ENCODE measurements at regions not wholly inside any gene's neighbourhood (a gene's known extent, or its start where the extent isn't known, plus 50 kb on each side); places are given as distances from the start of the nearest gene placed in this dataset.

DNA sequence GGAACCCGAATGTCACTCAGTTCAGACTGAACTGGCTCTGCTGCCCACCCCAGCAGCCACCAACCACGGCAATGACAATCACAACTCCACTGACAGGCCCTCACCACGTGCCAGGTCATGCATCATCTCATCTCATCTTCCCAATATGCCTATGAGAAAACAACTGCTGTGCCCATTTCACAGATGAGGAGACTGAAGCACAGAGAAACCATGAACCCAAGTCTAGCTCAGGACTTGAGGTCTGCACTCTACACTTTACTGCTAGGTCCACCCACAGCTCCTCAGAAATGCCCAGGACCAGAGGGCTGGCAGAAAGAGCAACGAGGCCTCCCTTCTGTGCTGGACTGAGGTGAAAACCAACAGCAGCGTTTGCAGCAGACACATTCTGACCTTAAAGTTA, 99.2 kb upstream of the LINGO1 start:
- Histone ChIP-seq H3K27me3 (ENCODE audit: control insufficient read depth, insufficient read depth, low read length) (no peaks in the 10 kb centered on the region), H3K4me3 (ENCODE audit: low read depth in 2 of 2, low read length in 2 of 2) (no peak overlapping the region), H3K4me1 (ENCODE audit: control insufficient read depth, insufficient read depth, low read length) (no peaks in the 10 kb centered on the region), H3K9me3 (ENCODE audit: control insufficient read depth, insufficient read depth, low read depth, low read length) (no peaks in the 10 kb centered on the region), H3K27ac (ENCODE audit: low read length) (no peak overlapping the region), H3K36me3 (ENCODE audit: control insufficient read depth, insufficient read depth, low read length) (no peaks in the 10 kb centered on the region)
- in situ Hi-C loops (cut with HindIII; ENCODE audit: low pct_unique_long_range_greater_than_20kb, low sequenced_read_pairs) (no loop called here), intact Hi-C loops (cut with micrococcal nuclease; ENCODE audit: unreplicated experiment) (no loop called here)
- DNase-seq (ENCODE audit: low read depth, low spot score) (no peak), ATAC-seq (no peak)
- CTCF ChIA-PET, result no interaction called here
- TF ChIP-seq, protein P1, sequence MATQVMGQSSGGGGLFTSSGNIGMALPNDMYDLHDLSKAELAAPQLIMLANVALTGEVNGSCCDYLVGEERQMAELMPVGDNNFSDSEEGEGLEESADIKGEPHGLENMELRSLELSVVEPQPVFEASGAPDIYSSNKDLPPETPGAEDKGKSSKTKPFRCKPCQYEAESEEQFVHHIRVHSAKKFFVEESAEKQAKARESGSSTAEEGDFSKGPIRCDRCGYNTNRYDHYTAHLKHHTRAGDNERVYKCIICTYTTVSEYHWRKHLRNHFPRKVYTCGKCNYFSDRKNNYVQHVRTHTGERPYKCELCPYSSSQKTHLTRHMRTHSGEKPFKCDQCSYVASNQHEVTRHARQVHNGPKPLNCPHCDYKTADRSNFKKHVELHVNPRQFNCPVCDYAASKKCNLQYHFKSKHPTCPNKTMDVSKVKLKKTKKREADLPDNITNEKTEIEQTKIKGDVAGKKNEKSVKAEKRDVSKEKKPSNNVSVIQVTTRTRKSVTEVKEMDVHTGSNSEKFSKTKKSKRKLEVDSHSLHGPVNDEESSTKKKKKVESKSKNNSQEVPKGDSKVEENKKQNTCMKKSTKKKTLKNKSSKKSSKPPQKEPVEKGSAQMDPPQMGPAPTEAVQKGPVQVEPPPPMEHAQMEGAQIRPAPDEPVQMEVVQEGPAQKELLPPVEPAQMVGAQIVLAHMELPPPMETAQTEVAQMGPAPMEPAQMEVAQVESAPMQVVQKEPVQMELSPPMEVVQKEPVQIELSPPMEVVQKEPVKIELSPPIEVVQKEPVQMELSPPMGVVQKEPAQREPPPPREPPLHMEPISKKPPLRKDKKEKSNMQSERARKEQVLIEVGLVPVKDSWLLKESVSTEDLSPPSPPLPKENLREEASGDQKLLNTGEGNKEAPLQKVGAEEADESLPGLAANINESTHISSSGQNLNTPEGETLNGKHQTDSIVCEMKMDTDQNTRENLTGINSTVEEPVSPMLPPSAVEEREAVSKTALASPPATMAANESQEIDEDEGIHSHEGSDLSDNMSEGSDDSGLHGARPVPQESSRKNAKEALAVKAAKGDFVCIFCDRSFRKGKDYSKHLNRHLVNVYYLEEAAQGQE (IDR thresholded peaks at IDR 0.05; ENCODE audit: insufficient read depth in 1 of 2, low read depth in 2 of 2, low read length in 1 of 2), result no peak
- no peak for TF ChIP-seq TCF7L2 (IDR thresholded peaks at IDR 0.05; ENCODE audit: low read depth, low read length)
- TF ChIP-seq, protein P2, sequence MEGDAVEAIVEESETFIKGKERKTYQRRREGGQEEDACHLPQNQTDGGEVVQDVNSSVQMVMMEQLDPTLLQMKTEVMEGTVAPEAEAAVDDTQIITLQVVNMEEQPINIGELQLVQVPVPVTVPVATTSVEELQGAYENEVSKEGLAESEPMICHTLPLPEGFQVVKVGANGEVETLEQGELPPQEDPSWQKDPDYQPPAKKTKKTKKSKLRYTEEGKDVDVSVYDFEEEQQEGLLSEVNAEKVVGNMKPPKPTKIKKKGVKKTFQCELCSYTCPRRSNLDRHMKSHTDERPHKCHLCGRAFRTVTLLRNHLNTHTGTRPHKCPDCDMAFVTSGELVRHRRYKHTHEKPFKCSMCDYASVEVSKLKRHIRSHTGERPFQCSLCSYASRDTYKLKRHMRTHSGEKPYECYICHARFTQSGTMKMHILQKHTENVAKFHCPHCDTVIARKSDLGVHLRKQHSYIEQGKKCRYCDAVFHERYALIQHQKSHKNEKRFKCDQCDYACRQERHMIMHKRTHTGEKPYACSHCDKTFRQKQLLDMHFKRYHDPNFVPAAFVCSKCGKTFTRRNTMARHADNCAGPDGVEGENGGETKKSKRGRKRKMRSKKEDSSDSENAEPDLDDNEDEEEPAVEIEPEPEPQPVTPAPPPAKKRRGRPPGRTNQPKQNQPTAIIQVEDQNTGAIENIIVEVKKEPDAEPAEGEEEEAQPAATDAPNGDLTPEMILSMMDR (IDR thresholded peaks at IDR 0.05), result no peak
- POLR2A ChIA-PET, result no interaction called here
- no TSS peak for BruUV-seq (replicated peaks)

DNA sequence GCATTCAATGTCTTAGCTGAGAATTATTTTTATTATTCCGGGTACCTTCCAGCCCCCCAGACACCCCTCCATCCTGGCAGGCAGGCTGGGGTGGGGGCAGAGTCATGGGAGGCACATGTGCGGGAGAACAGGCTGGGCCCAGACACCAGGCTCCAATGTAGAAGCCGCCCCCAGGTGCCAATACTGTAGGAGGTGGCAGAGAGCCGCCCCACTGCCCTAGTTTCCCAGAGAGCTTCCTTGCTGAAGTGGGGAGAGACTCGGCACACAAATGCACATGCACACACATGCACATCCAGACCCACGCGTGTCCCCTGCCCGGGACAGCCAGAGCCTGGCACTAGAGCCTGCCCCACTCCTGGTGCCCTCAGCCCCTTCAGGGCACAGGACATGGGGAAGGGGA, 98.4 kb upstream of the LINGO1 start:
- no peaks in the 10 kb centered on the region for H3K27me3 ChIP-seq (ENCODE audit: control insufficient read depth, insufficient read depth, low read length)
- H3K27ac ChIP-seq (ENCODE audit: low read length), result no peak overlapping the region
- H3K36me3 ChIP-seq (ENCODE audit: control insufficient read depth, insufficient read depth, low read length), result no peaks in the 10 kb centered on the region
- DNase-seq (ENCODE audit: low read depth, low spot score) (no peak), ATAC-seq (no peak)
- intact Hi-C loops (cut with micrococcal nuclease; ENCODE audit: unreplicated experiment) (no loop called here), in situ Hi-C loops (cut with HindIII; ENCODE audit: low pct_unique_long_range_greater_than_20kb, low sequenced_read_pairs) (no loop called here)
- H3K9me3 ChIP-seq (ENCODE audit: control insufficient read depth, insufficient read depth, low read depth, low read length), result no peaks in the 10 kb centered on the region
- ChIA-PET POLR2A (no interaction called here), CTCF (no interaction called here)
- TF ChIP-seq POLR2AphosphoS5 (IDR thresholded peaks at IDR 0.05; ENCODE audit: low read depth, low read length) (no peak), SIN3A (IDR thresholded peaks at IDR 0.05; ENCODE audit: borderline replicate concordance, insufficient read depth, low read depth, low read length) (no peak), TCF7L2 (IDR thresholded peaks at IDR 0.05; ENCODE audit: low read depth, low read length) (no peak)
- TF ChIP-seq, protein P1 (IDR thresholded peaks at IDR 0.05; ENCODE audit: insufficient read depth in 1 of 2, low read depth in 2 of 2, low read length in 1 of 2), result no peak
- TF ChIP-seq, protein P2 (IDR thresholded peaks at IDR 0.05), result no peak
- H3K4me3 ChIP-seq (ENCODE audit: low read depth in 2 of 2, low read length in 2 of 2), result no peak overlapping the region
- BruUV-seq (replicated peaks), result no TSS peak
- H3K4me1 ChIP-seq (ENCODE audit: control insufficient read depth, insufficient read depth, low read length), result no peaks in the 10 kb centered on the region

Data from Panc1 (cell line).